HL-60 (cell line): ENCODE measurements at regions not wholly inside any gene's neighbourhood (a gene's known extent, or its start where the extent isn't known, plus 50 kb on each side); places are given as distances from the start of the nearest gene placed in this dataset.

Experiments used
- DNase-seq, 2 experiments: peaks; one replicate each; pipeline ENCODE4 v3.0.0-alpha.2; 2010 to 2020; ENCODE audit warnings: low read depth in 1 of 2, low spot score in 1 of 2
- H3K27ac ChIP-seq: fragments of 250-450 bp; sonication (Bioruptor Pico); replicated peaks from 2 replicates; pipeline ENCODE4 v1.5.1; 2020; ENCODE audit warnings: mild to moderate bottlenecking, moderate library complexity
- H3K27me3 ChIP-seq: fragments of 250-450 bp; sonication (Bioruptor Pico); 2 replicates; pipeline ENCODE4 v1.5.1; 2021; ENCODE audit warnings: mild to moderate bottlenecking, moderate library complexity; ENCODE audit not compliant: insufficient read depth, poor library complexity, severe bottlenecking
- H3K4me3 ChIP-seq: replicated peaks from 2 replicates; pipeline ENCODE4 v1.5.1; 2011; ENCODE audit warnings: mild to moderate bottlenecking, control low read depth, low read length; ENCODE audit not compliant: insufficient read depth
- CTCF ChIP-seq: IDR thresholded peaks from one replicate; pipeline ENCODE4 v1.5.1; 2011; ENCODE audit warnings: low read length, control low read depth, inconsistent platforms; ENCODE audit not compliant: insufficient read depth
- GABPA ChIP-seq: IDR thresholded peaks from 2 replicates; pipeline ENCODE4 v1.6.1; 2012; ENCODE audit warnings: low read depth
- POLR2AphosphoS5 ChIP-seq: IDR thresholded peaks from 2 replicates; pipeline ENCODE4 v1.6.1; 2012; ENCODE audit warnings: low read depth
- REST ChIP-seq: IDR thresholded peaks from 2 replicates; pipeline ENCODE4 v1.6.1; 2012; ENCODE audit warnings: low read depth; ENCODE audit not compliant: insufficient replicate concordance
- SPI1 ChIP-seq: IDR thresholded peaks from 2 replicates; pipeline ENCODE4 v1.6.1; 2012; ENCODE audit warnings: low read depth, mild to moderate bottlenecking, borderline replicate concordance

- TF ChIP-seq POLR2AphosphoS5 = no peak
- no peak for TF ChIP-seq SPI1
- TF ChIP-seq GABPA = no peak
- TF ChIP-seq CTCF = no peak
- no peak for TF ChIP-seq REST
- H3K27ac ChIP-seq = no peak overlapping the region
- DNase-seq = no peak
- no peak overlapping the region for H3K4me3 ChIP-seq
- no peaks in the 10 kb centered on the region for H3K27me3 ChIP-seq
Measured at GRCh38 chr1:73639494-73639893, 558.5 kb downstream of the LRRIQ3 start.

- TF ChIP-seq CTCF (no peak), POLR2AphosphoS5 (no peak), SPI1 (no peak), GABPA (no peak), REST (no peak)
- Histone ChIP-seq H3K27me3 (no peaks in the 10 kb centered on the region), H3K27ac (no peak overlapping the region), H3K4me3 (no peak overlapping the region)
- DNase-seq = no peak
Measured at GRCh38 chr1:73637264-73637663, 560.7 kb downstream of the LRRIQ3 start.

GRCh38 chr1:73635021-73635420, 563.0 kb downstream of the LRRIQ3 start:
- DNase-seq = no peak
- Histone ChIP-seq H3K27me3 (no peaks in the 10 kb centered on the region), H3K4me3 (no peak overlapping the region), H3K27ac (no peak overlapping the region)
- no peak for TF ChIP-seq GABPA
- TF ChIP-seq SPI1 = no peak
- TF ChIP-seq REST = no peak
- no peak for TF ChIP-seq POLR2AphosphoS5
- TF ChIP-seq CTCF = no peak
